Activated T-cell treated with anti-CD3 and anti-CD28 coated beads for 1 hour (primary cell): ENCODE measurements at regions not wholly inside any gene's neighbourhood (a gene's known extent, or its start where the extent isn't known, plus 50 kb on each side); places are given as distances from the start of the nearest gene placed in this dataset.

Experiments
- DNase-seq: peaks from one replicate; pipeline ENCODE4 v3.0.0-alpha.2; 2020; ENCODE audit warnings: low read depth

DNA sequence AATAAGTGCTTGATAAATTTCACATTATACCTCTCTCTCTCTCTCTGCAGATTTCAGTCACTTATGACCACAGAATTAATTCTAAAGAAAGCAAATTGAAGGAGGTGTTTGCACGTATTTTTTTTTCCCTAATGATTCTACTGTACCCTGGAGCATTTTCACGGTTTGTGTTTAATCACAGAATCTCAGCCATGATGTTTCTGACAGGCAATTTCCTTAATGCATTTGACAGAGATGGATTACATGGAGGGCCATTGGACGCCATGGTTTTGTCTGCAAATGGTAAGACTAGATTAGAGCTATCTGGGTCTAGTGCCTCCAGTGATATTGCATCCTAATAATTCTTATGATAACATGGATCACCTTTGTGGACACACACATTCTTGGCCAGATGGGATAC lies 147.5 kb upstream of the RBFOX1 start:
- DNase-seq, result no peak

DNA sequence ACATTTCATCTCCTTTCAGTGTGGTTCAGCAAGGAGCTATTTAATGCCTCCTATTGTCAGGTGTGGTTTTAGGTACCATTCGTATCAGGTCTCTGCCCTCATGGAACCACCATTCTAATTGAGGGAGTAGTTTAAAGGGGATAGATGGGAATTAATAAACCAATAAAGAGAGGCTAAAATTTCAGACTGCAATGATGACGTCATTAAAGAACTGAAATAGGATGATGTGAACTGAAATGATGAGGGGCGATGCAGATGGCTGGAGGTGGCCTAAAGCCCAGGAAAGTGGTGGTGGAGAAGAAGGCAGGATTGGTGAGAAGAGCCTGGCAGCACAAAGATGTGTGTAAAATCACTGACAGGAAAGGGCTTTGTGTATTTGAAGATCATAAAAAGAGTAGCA lies 148.9 kb upstream of the RBFOX1 start:
- no peak for DNase-seq

DNA sequence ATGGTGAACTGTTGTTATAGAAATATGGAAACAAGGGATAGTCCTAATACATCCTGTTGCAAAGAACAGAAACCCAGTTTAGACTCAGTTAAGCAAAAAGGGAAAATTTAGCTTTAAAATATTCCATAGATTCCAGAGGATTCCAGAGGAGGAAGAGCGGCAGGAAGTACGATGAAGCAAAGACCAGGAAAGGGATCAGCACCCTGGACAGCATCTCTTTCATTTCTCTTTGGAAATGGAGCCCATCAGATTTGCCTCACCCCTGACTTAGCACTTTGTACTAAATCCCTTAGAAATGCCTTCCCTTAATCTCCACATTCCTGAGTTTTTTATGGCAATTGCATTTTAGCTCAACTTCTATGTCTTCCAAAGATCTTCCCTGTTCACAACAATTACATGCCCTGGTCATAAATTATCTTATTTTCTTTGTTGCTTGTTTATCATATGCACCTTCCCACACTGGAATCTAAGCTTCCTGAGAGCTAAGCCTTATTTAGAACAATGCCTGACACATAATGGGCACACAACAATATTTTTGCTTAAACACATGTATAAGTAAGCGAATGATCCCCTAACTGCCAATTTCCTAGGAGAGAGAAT lies 150.0 kb upstream of the RBFOX1 start:
- no peak for DNase-seq

DNA sequence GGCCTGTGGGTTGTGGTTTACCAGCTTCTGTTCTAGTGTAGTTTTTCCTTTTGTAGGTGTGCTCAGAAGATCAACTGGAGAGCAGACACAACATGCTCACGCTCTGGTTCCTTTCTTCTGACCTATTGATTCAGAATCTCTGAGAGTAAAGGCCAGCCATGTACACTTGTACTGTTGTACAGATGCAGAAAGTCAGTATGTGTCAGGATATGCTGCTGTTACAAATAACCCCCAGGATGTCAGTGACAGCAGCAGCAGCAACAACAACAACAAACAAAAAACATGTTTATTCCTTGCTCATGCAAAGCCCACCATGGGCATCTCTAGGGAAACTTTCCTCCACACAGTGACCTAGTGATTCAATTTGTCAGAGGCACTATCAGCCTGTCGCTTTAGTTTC lies 154.8 kb upstream of the RBFOX1 start:
- no peak for DNase-seq

DNA sequence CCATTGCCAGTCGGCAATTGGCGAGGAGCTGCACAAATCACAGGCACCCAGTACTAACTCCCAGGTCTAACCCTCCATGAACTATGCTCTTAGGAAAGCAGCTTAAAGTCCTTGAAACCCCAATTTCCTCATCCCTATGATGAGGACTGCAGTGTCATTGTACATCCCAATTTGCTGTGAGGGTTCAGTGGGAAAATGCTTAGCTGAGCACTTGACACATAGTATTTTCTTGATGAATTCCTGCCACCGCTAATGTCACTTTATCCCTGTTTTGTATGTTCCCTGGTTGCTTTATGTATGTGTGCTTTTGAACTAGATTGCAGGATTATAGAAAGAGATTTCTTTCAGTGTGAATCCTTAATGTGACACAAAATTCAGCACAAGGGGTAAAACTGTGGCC lies 161.5 kb upstream of the RBFOX1 start:
- no peak for DNase-seq

DNA sequence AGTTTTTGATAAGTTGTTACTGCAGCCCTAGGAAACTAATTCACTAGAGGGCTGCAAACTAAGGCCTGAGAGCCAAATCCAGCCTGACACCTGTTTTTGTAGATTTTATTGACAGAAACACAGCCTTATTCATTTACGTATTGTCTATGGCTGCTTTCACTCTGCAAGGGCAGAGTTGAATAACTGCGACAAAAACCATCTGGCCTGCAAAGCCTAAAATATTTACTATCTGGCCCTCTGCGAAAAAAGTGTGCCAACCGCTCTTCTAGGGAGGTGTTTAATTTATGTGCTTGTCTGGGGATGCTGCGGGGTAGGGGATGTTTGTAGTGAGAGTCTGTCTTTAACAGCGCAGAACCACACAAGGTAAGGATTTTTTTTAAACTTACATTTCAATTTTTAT lies 165.0 kb upstream of the RBFOX1 start:
- no peak for DNase-seq

DNA sequence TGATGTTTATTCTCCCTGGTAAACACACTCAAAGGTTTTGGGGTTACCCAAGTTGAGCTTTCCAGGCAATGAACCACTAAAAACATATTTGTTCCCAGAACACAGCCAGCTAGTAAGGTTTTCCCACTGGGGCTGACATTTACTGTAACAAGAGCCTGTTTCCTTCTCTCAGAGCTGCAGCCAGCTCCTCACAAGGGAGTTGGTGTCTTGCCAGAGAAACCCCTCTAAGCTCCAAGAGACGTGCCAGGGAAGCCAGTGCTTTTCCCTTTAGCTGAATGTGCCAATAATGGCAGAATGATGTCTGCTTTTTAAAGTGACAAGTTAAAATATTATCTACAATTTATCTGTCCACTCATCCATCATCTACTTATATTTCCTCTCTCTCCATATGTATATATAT lies 170.8 kb upstream of the RBFOX1 start:
- no peak for DNase-seq

DNA sequence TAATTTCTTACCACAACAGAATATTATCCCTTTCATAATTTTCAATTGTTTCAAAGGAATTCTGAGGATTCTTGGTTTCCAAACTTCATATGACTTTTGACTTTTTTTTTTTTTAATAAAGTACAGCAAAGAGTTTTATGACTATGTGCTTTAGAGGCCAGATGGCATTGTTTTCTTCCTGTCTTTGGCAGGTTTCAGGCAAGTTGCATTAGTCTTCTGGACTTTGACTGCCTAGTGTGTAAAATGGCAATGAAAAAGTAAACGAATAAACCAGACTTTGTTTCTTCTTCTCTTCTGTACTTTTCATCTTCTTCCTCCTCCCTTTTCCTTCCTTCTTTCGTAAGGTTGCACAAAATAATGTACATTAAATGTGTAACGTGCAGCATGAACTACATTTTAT lies 172.6 kb upstream of the RBFOX1 start:
- DNase-seq, result no peak

DNA sequence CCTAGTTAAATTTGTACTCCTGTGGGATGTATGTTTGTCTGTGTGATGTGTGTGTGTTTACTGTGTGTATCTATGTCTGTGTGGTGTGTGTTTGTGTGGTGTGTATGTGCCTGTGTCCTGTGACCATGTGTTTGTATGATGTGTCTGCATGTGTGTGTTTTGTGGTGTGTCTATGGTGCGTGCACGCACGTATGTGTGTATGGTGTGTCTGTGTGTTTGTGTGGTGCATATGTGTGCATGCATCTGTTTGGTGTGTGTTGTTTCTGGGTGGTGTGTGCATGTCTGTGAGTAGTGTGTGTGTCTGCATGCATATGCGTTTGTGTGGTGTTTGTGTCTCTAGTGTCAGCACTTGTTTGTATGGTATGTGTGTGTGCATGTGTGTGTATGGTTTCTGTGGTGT lies 174.2 kb upstream of the RBFOX1 start:
- no peak for DNase-seq

DNA sequence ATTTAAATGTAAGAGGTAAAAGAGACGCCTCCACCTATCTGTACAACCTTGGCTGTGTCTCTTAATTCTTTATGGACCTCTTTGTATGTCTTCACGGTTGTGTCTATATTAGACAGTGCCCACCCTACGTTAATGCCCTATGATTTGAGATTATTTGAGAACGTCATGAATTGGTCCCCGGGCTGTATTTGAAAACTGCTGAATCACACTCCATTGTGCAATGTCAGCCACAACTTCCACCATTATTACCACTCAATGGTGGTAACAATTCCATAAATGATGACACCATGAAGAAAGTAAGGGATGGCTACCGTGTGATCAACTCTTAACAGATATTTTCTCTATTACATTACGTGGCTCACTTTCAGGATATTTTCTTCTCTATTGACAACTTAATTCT lies 182.4 kb upstream of the RBFOX1 start:
- no peak for DNase-seq

DNA sequence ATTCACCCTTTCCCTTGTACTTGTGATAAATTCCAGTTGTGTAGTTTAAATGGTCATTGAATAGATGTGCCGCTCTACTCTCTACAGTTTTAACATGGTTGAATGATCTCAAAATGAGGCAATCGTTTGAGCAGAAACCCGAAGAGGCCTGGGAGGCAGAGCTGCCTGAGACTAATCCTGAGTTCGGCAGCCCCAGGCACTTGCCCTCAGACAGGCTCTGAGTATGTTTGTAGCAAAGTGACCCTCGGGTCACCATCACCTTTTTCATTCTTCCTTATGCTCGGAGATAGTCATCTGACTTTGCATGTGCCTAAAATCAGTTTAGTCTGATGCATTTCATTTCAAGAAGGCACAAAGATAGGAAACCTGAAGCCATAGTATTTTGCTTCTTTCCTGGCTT lies 184.0 kb upstream of the RBFOX1 start:
- no peak for DNase-seq

DNA sequence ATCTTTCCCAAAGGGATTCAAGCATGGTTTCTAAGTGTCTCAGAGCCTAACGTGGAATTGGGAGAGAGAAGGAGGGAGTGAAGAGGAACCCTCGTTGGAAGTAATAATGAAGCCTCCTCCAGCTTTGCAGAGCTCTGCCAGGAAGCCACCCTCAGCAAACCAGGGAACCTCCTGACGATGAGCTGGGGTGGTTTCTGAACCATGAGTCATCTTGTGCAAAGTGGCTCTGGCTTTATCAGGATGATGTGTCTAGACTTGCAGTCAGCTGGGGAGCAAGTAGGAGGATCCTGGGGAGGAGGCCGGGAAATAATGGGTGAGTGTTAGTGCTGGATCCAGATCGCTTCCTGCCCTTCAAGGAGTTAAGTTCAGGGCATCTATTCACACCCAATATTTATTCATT lies 191.7 kb upstream of the RBFOX1 start:
- no peak for DNase-seq

DNA sequence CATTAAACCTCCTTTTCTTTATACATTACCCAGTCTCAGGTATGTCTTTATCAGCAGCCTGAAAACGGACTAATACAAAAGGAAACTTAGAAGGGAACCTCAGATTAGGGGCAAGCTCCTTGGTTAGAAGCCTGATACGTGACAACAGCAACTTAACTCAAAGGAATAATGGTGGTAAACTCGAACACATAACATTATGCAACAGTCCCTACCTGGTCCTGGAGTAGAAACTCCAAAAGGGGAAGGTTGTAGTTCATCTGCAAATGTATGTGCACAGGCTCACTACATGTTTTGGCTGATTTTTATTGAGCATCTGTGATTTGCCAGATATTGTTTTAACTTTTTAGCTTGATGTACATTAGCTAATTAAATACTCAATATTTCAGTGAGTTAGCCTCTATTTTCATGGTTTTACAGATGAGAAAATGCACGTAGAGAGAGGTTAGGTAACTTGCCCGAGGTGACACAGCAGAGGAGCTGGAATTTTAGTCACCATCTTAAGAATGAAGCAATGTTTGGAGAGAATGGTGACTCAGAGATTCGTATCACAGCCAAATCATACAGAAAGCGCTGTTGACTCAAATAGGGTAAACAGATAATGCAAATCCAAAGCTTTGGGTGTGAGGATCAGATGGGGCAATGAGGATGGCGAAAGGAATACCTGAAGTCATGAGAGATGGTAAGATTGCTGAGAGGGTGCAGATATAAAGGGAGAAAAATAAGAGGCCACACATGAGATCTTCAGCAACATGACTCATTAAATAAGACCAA lies 194.9 kb upstream of the RBFOX1 start:
- no peak for DNase-seq

DNA sequence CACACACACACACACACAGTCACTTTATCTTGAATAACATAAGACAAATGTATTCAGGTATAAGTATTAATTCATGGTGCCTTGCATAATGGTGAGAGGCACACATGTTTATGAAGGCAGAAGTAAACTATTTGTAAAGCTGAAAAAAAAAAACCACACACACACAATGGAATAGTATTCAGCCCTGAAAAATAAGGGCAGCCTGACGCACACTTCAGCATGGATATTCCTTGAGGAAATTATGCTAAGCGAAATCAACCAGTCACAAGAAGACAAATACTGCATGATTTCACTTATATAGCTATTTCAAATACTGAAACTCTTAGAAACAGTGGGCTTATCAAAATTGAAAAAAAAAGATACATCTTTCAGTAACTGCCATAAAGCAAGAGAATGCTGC lies 200.2 kb upstream of the RBFOX1 start:
- no peak for DNase-seq

DNA sequence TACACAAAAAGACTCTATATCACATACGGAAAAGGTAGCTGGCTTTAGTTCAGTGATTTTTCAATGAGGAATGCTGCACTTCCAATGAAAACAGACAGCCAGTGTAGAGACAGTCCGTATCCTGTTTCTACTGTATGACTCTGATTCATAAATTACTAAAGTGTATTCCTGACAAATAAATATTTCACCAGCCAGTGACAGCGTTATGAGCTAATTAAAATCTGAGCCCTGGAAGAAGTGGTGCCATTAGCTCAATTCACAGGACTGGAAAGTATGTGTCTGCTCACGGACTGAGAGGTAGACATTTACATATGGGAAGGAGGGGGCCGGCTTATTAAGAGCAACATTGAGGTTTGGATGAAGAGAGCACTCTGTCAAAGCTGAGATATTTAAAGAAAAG lies 207.9 kb upstream of the RBFOX1 start:
- DNase-seq, result no peak

DNA sequence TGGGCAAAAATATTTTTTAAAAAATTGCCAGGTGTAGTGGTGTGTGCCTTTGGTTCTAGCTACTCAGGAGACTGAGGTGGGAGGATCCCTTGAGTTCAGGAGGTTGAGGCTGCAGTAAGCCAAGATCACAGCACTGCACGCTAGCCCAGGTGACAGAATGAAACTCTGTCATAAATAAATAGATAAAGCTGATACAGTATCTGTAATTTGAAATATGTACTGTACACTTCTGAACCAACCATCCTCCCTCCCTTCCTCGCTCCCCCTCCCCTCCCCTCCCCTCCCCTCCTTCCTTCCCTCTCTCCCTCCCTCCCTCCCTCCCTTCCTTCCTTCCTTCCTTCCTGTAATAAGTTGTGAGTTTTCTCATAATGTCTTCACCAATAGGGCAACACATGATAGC lies 208.4 kb upstream of the RBFOX1 start:
- DNase-seq, result no peak

DNA sequence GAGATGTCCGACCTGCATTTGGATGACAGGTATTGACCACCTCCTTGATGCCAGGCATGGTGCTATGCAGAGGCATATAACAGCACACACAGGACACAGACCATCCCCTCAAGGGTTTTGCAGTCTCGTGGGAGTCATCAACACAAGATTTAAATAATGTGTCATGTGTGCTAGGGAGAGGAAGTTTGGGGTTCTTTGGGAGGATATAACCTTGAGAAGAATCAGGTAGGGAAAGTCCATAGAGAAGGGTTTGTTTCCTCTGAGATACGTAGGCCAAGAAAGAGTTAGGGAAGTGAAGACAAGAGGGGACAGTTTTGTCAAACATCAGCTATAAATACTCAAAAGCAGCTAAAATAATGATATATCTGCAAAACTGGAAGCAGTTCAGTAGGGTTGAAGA lies 215.9 kb upstream of the RBFOX1 start:
- DNase-seq, result no peak

DNA sequence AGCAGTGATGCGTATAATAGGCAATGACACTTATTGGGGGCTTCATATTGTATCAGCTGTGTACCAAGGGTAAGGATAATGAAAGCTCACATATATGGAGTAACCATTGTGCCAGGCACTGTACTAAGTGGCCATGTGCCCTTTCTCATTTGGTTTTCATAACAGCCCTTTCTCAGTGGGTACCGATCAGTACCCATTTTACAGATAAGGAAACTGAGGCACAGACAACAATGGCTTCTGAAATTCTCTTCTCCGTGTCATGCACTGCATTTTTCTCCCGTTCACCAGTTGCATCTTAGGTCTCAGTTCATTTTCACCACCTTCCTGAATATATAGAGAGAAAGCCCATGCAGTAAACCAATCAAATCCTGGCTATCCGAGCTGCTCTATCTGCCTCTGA lies 216.7 kb upstream of the RBFOX1 start:
- no peak for DNase-seq

DNA sequence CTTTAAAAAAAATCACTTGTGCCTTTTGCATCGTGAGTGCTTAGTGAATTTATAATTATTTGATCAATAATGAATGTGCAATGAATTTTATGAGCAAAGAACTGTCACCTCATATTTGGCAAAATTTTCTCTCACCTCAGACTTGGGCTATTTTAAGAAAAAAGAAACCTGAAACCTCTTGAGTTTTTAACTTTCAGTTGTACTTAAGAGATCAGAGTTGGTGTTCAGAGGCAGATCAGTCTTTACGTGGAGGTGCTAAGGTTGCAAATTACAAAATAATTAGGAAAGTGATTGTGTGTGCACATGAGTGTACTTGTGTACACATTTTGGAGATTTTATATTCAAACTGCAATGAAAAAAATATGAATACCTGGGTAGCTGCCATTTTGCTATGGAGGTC lies 218.7 kb upstream of the RBFOX1 start:
- DNase-seq, result no peak

DNA sequence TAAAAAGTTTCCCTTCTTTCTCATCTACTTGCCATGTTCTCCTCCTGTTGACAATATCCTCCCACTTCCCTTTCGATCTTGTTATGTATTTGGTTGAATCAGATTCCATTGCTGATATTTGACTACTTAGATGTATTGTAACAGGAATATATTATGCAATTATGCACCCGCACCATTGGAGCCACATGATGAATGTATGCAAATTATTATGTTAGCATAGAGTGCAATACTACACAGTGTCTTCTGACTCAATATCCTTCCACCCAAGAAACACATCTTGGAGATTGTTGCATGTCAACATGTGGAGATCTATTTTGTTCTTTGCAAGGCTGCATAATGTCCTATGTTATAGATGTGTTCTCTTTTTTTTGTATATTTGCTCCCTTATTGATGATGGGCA lies 219.2 kb upstream of the RBFOX1 start:
- no peak for DNase-seq

DNA sequence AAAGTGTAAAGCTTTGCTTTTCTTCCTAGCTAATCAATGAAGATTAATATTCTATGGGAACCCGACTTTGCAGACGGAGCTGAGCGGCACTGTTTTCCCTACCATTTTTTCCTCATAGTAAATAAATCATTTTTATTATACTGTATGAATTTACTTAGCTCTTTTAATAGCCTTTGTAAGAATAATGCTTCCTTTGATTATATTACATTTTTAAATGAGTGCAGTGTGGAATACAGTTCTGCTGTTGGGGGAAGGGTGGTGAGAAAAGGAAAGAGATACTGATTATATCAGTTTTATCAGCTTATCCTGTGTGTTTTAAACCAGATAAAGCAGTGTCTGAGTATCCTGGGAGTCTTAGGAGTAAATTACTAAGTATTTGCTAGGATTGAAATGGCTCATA lies 221.4 kb upstream of the RBFOX1 start:
- DNase-seq, result no peak

DNA sequence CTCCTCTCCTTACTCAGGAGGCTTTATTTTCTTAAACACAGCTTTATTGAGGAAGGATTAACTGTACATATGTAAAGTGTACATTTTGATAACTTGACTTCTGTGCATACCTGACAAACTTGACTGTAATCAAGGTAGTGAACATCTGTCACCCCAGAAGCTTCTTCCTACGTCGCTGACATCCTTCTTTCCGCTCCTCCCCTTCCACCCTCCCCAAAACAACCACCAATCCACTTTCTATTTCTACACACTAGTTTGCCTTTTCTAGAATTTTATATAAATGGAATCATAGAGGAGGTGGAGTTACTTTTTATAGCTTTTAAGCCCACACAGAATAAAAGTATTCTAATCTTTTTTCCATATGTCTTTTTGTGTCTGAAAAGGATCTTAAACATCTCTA lies 225.2 kb upstream of the RBFOX1 start:
- DNase-seq, result no peak

DNA sequence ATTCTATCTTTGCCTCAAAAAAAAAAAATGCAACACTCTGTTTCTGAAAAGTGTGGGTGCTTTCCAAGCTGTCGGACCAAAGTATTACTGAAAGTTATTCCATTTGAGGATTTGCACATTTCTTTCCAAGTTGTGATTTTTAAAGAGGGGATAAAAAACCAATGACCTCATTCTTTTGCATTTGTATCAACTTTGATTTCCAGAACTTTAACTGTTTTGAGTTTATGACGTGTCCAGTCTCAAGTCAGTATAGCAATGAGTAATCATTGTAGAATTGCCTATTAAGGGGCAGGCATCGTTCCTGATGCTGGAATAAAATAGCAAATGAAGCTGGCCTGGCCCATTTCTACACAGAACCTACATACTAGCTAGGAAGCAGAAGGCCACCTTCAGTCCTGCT lies 229.6 kb upstream of the RBFOX1 start:
- no peak for DNase-seq

DNA sequence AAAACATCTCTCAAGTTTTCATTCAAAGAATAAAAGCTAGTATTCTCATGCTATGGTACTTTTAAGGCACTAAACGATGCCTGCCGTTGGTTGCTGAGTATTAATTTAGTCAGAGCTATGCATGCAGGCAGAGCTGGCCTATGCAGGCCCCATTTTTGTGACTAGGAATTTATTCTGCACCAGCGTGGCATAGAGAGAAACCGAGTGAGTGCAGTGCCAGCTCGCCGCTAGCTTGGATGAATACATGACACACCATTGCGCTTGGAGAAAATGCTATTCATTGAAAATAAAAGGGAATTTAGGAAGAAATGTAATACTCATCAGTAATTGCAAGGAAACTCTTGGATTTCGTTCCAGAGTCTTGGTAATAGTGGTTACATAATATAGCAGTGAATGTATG lies 231.6 kb upstream of the RBFOX1 start:
- no peak for DNase-seq
